Psoas muscle (tissue), 7 donors: ENCODE measurements at regions not wholly inside any gene's neighbourhood (a gene's known extent, or its start where the extent isn't known, plus 50 kb on each side); places are given as distances from the start of the nearest gene placed in this dataset.

Source experiments
- ATAC-seq, 4 donors: fragments of 200-7000 bp; cut with Tn5 transposase; one replicate each; pipeline ENCODE4 v1.9.1; 2020; ENCODE audit warnings: moderate library complexity in 3 of 4, mild to moderate bottlenecking in 2 of 4
- DNase-seq, 2 donors: peaks; one replicate each; pipeline ENCODE4 v3.0.0-alpha.2; 2020
- H3K27ac ChIP-seq: fragments of 200-600 bp; one replicate; pipeline ENCODE4 v1.8.0; 2022
- H3K27me3 ChIP-seq, 3 donors: fragments of 200-600 bp in 1 of 3; one replicate each; pipeline versions ENCODE4 v1.6.1 to v1.8.0; 2013 to 2022; ENCODE audit warnings: low read length in 2 of 3, mild to moderate bottlenecking in 2 of 3, moderate library complexity in 1 of 3; ENCODE audit not compliant: insufficient read depth in 3 of 3
- H3K36me3 ChIP-seq, 2 donors: fragments of 200-600 bp in 1 of 2; one replicate each; pipeline versions ENCODE4 v1.6.1 to v1.8.0; 2013 to 2022; ENCODE audit warnings: low read depth in 1 of 2, mild to moderate bottlenecking in 1 of 2, moderate library complexity in 1 of 2; ENCODE audit not compliant: insufficient read depth in 1 of 2
- H3K4me1 ChIP-seq: fragments of 200-600 bp; one replicate; pipeline ENCODE4 v1.8.0; 2022
- H3K4me3 ChIP-seq: fragments of 200-600 bp; one replicate; pipeline ENCODE4 v1.8.0; 2022; ENCODE audit warnings: mild to moderate bottlenecking
- H3K9me3 ChIP-seq: fragments of 200-600 bp; one replicate; pipeline ENCODE4 v1.8.0; 2022
- CTCF ChIP-seq: fragments of 200-600 bp; IDR thresholded peaks from one replicate; pipeline ENCODE4 v1.8.0; 2022; ENCODE audit warnings: antibody characterized with exemption
- WGBS, 3 donors: extraction: QIAGEN DNeasy Blood & Tissue Kit; methylation state at CpG; one replicate each; pipeline versions ENCODE4 v1.1.6 to v1.1.7; 2013; 5-methylcytosine and 5-hydroxymethylcytosine counted together
- intact Hi-C, 2 donors: fragments of 100-400 bp; cut with DNase I; formaldehyde crosslinking; loops; one replicate each; pipeline versions ENCODE4 v1.11.0 to v1.14.2; 2022
- donor health status: healthy with polysubstance abuse.
- donor health status: DM: no; HTN: no; CAD: no; lungs with moderate emphysema.
- donor health status: Bipolar disorder and iron deficiency.
- donor health status: healthy.
- donor health status: DM: yes; HTN: yes; CAD: no.
- donor health status: DM: no; HTN: no; CAD: no.
- donor health status: DM: yes; HTN: yes; CAD: no.

DNA sequence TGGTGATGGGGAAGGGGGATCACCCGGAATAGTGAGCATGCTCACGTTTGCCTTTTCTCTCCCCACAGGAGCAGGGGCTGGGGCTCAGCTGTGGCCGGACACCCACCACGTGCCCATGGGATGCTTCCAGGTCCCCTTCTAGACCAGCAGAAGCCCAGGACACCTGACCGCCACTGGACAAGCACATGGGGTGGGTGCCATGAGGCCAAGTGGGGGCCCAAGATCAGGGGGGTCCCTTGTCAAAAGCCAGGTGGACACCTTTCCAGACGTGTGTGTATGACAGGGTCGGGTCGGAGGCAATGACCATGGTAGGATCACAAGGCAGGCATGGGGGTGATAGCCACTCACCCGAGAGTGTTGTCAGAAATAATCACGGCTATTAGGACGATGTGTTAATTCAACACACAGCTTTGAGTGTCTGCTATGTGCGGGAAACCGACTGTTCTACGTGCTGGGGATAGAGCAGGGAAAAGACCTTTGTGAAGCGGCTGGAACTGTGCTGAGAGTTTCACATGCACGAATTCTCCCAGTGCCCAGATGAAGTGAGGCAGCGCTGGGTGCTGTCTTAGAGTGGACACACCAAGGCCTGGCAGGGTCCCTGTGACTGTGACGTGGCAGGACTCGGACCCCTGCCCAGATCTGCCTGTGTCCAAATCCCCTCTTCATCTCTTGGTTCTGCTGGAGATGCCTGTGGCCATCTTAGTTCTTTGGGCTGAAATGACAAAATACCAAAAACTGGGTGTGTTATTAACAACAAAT lies 244.7 kb downstream of the NDUFA10 start:
- DNase-seq: no peak
- intact Hi-C loops: no loop called here

DNA sequence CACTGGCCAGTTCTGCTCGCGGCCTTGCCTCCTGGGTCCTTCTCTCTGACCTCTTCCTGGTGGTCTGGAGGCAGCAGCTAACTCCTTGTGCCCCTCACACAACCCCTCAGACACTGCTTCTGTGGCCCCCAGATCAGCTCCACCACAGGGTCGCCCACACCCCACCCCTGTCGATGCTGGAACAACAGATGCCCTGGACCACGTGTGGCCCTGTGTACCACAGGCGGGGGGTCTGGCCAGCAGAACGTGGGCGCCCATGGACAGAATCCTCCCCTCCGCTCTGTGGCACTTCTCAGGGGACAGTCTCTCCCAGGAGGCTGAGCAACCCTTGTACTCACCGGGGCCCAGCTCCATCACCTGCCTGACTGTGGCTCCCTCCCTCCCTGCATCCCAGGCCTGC lies 245.6 kb downstream of the NDUFA10 start:
- Histone ChIP-seq H3K4me3 (no peak overlapping the region), H3K27ac (no peak overlapping the region), H3K9me3 (no peaks in the 10 kb centered on the region), H3K36me3 (no peaks in the 10 kb centered on the region), H3K4me1 (no peaks in the 10 kb centered on the region), H3K27me3 (peaks cover 0 to 21% (median 3%) of the 10 kb centered on the region in 3 donors)
- DNase-seq (no peak), ATAC-seq (no peak)
- WGBS, 3 donors: 88 to 92% (median 92%) methylated on average over 10 of the region's 10 CpGs
- TF ChIP-seq CTCF: no peak
- intact Hi-C loops: no loop called here

More for the DNA sequence above, 244.7 kb downstream of the NDUFA10 start:
- 92 to 96% (median 95%) methylated on average over 19 of the region's 19 CpGs for WGBS, 3 donors
- ATAC-seq: no peak
- no peak overlapping the region for H3K4me3 ChIP-seq
- TF ChIP-seq CTCF: no peak
- no peaks in the 10 kb centered on the region for H3K36me3 ChIP-seq
- H3K9me3 ChIP-seq: no peaks in the 10 kb centered on the region
- H3K27me3 ChIP-seq: peaks cover 0 to 22% (median 0%) of the 10 kb centered on the region in 3 donors
- no peak overlapping the region for H3K27ac ChIP-seq
- no peaks in the 10 kb centered on the region for H3K4me1 ChIP-seq

GRCh38 chr2:239778861-239779558 lies 246.1 kb downstream of the NDUFA10 start:
- Histone ChIP-seq H3K27me3 (peaks cover 3 to 27% (median 3%) of the 10 kb centered on the region in 3 donors), H3K9me3 (no peaks in the 10 kb centered on the region), H3K4me1 (no peaks in the 10 kb centered on the region), H3K27ac (no peak overlapping the region), H3K4me3 (no peak overlapping the region), H3K36me3 (no peaks in the 10 kb centered on the region)
- TF ChIP-seq CTCF: no peak
- no peak for DNase-seq
- WGBS, 3 donors: 62 to 79% (median 68%) methylated on average over 13 of the region's 13 CpGs
- no peak for ATAC-seq
- intact Hi-C loops: no loop called here

DNA sequence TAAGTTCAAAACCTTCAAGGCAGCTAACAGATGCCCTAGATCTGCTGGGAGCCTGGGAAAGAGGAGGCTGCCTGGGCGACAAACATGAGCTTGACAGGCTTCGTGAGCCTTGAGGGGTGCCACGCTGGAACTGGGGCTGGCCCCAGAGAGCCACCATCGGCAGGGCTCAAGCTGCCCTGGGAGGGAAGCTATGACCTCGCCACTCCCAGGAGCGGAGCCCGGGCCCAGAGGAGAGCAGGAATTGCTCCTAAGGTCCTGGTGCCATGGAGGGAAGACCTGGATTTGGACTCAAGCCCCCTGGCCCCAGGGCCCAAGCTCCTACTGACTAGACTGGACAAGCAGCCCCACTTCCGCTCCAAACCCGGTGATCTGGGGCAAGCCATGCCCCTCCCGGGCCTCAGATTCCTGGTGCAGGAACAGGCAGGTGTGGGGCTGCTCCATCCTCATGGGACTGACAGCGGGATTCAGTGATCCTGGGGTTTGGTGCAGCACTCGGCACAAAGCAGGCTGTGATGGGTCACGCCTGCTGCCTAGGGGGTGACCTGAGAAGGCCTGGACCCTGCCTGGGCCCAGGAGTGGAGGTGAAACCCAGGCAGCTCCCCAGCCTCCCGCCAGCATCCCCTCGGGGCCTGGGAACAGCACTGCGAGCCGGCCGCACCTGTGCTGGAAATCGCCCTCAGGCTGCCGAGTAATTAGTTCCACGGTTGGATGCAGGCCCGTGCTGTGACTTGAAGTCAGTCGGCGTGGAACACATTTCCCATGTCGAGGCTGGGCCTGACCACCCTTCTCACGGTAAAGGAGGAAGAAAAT lies 246.9 kb downstream of the NDUFA10 start:
- Histone ChIP-seq H3K36me3 (no peaks in the 10 kb centered on the region), H3K4me1 (no peaks in the 10 kb centered on the region), H3K9me3 (no peaks in the 10 kb centered on the region), H3K27ac (no peak overlapping the region), H3K4me3 (no peak overlapping the region), H3K27me3 (peaks cover 3 to 29% (median 7%) of the 10 kb centered on the region in 3 donors)
- DNase-seq: no peak
- ATAC-seq: no peak
- no peak for TF ChIP-seq CTCF
- 63 to 85% (median 69%) methylated on average over 25 to 26 of the region's 26 CpGs for WGBS, 3 donors
- intact Hi-C loops: no loop called here
